Panc1 (cell line): ENCODE measurements at regions not wholly inside any gene's neighbourhood (a gene's known extent, or its start where the extent isn't known, plus 50 kb on each side); places are given as distances from the start of the nearest gene placed in this dataset.

Experiments
- CTCF ChIP-seq: fragments of 450-650 bp; IDR thresholded peaks from 2 replicates; pipeline ENCODE4 v1.5.1; 2017; ENCODE audit warnings: mild to moderate bottlenecking
- POLR2AphosphoS5 ChIP-seq: IDR thresholded peaks from 2 replicates; pipeline ENCODE4 v1.6.1; 2012; ENCODE audit warnings: mild to moderate bottlenecking, low read depth, low read length, moderate library complexity
- TCF7L2 ChIP-seq: IDR thresholded peaks from 2 replicates; pipeline ENCODE4 v1.6.1; 2011; ENCODE audit warnings: mild to moderate bottlenecking, low read depth, low read length, inconsistent platforms

DNA sequence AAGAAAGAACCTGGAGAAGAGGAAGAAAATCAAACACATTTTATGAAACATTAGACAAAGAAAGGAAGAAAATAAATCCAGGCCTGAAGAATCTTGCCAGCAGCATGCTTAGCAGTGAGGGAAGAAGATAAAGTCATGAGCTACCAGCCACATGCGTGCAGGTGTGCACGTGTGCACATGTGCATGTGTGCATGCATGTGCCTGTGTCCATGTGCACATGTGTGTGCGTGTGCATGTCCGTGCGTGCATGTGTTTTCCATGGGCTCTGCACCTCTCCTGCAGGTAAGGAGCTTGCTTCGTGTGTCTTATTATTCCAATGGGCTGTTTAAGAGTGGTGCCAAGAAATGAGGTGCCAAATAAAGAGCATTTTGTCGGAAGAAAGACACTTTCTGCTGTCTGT lies 322.2 kb downstream of the FGFR2 start:
- no peak for TF ChIP-seq POLR2AphosphoS5
- no peak for TF ChIP-seq CTCF
- no peak for TF ChIP-seq TCF7L2
